ENCODE measurements at regions not wholly inside any gene's neighbourhood (a gene's known extent, or its start where the extent isn't known, plus 50 kb on each side); places are given as distances from the start of the nearest gene placed in this dataset.

GRCh38 chr4:32417113-32417704, 1697.0 kb downstream of the PCDH7 start (continued):
- TF ChIP-seq EGR1 (IDR thresholded peaks at IDR 0.05; ENCODE audit: borderline replicate concordance, low read depth, low read length) (no peak), EP300 (IDR thresholded peaks at IDR 0.05; ENCODE audit: borderline replicate concordance in 1 of 2, low read depth in 2 of 2, low read length in 2 of 2) (no peak)
